Inferior parietal cortex (tissue), 1 donor: ENCODE measurements at regions not wholly inside any gene's neighbourhood (a gene's known extent, or its start where the extent isn't known, plus 50 kb on each side); places are given as distances from the start of the nearest gene placed in this dataset.
"Not testable (repeated sequence)": the region's sequence is repeated elsewhere in the genome, so short reads cannot be mapped to it uniquely, and the experiment has no call there.

Source experiments
- DNase-seq: peaks from one replicate; pipeline ENCODE4 v3.0.0-alpha.2; 2016; ENCODE audit errors: extremely low spot score

- DNase-seq = no peak
Measured at GRCh38 chr1:178020968-178021640, 51.2 kb upstream of the SEC16B start.

GRCh38 chr1:178021950-178022349 is 52.1 kb upstream of the SEC16B start:
- no peak for DNase-seq

- DNase-seq = no peak
Measured at GRCh38 chr1:178023181-178023618, 53.3 kb upstream of the SEC16B start.

- no peak for DNase-seq
Measured at GRCh38 chr1:178024504-178024903, 54.6 kb upstream of the SEC16B start.

- DNase-seq = no peak
Measured at GRCh38 chr1:178025613-178026356, 55.9 kb upstream of the SEC16B start.

GRCh38 chr1:178028841-178029481 is 59.1 kb upstream of the SEC16B start:
- DNase-seq = no peak

GRCh38 chr1:178030467-178030866 is 60.6 kb upstream of the SEC16B start:
- DNase-seq = no peak

GRCh38 chr1:178031856-178032320 is 62.0 kb upstream of the RASAL2 start:
- peak; percentile 92 for DNase-seq

- DNase-seq = no peak
Measured at GRCh38 chr1:178033019-178033418, 60.9 kb upstream of the RASAL2 start.

- DNase-seq = no peak
Measured at GRCh38 chr1:178034676-178035075, 59.2 kb upstream of the RASAL2 start.

- DNase-seq = no peak
Measured at GRCh38 chr1:178036090-178036489, 57.8 kb upstream of the RASAL2 start.

GRCh38 chr1:178037510-178038253 is 56.2 kb upstream of the RASAL2 start:
- peak; percentile 65 for DNase-seq

GRCh38 chr1:178038372-178038771 is 55.5 kb upstream of the RASAL2 start:
- no peak for DNase-seq

GRCh38 chr1:178039891-178040290 is 54.0 kb upstream of the RASAL2 start:
- no peak for DNase-seq

- DNase-seq = not testable (repeated sequence)
Measured at GRCh38 chr1:178043940-178044339, 50.0 kb upstream of the RASAL2 start.
